Mononuclear cell (primary cell): ENCODE measurements at regions not wholly inside any gene's neighbourhood (a gene's known extent, or its start where the extent isn't known, plus 50 kb on each side); places are given as distances from the start of the nearest gene placed in this dataset.

Experiments used
- H3K27me3 ChIP-seq: 2 replicates; pipeline ENCODE4 v1.6.0; 2011; ENCODE audit warnings: low read length, control low read depth; ENCODE audit not compliant: insufficient read depth
- H3K4me1 ChIP-seq: 2 replicates; pipeline ENCODE4 v1.5.1; 2011; ENCODE audit warnings: mild to moderate bottlenecking, low read length, control low read depth; ENCODE audit not compliant: insufficient read depth
- H3K4me3 ChIP-seq: 2 replicates; pipeline ENCODE4 v1.5.1; 2011; ENCODE audit warnings: mild to moderate bottlenecking, low read length, moderate library complexity
- H3K9me3 ChIP-seq: 2 replicates; pipeline ENCODE4 v1.5.1; 2011; ENCODE audit warnings: low read depth, mild to moderate bottlenecking, control low read depth, low read length

DNA sequence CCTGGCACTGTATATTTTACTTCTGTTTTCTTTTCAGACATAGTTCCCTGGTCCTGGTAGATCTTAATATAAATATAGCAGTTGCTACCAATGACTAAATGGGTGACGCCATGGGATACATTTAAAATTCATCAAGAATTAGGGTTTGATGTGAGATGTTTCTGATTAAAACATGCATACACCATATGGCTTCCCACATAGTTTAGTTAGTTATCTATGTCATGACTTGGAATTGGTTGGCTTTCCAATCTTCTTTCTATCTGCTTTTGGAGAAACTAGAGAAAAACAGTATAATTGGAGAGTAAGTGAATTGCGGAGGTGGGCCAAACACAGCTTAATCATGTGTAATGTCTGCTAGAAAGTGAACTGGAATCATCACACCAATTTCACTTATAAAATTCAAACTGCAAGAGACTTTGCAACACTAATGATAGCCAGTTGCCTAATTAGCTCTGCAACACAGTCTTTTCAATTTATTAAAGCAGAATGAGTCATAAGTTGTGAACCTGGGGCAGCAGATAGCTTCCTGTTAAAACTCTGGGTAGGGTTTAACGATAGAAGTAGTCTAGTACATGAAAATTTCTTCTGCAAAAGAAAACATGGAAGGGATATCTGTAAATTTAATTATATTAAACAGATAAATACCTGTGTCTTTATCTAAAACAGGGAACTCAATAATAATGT, 295.2 kb downstream of the SLC16A7 start:
- Histone ChIP-seq H3K4me1 (no peaks in the 10 kb centered on the region), H3K27me3 (no peaks in the 10 kb centered on the region), H3K4me3 (no peak overlapping the region), H3K9me3 (no peaks in the 10 kb centered on the region)

DNA sequence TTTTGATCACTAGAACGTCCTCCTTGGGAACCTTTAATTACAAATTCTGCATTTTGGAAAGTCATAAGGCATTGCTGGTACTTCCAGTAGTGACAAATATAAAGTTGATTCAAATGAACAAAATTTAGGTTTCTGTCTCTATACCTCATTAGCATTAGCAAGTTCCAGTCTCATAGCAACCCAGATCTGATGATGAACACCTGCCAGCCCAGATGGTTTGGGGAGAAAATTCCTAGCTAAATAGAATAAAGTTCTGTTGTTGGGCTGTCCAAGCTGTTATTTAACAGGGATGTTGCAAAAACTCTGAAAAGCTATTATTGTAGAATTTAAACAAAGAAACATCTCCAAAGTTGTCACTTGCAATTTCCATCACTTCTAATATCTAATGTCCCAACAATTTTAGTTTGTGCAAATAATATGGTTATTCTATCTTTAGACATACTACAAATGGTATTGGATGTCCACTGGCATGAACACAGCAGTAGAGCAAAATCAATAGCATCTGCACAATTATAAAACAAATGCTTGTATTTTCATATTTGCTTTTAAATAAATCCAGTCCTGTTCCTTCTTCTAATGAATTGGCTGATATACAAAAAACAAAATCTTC, 299.4 kb downstream of the SLC16A7 start:
- no peaks in the 10 kb centered on the region for H3K4me1 ChIP-seq
- H3K4me3 ChIP-seq: no peak overlapping the region
- no peaks in the 10 kb centered on the region for H3K9me3 ChIP-seq
- no peaks in the 10 kb centered on the region for H3K27me3 ChIP-seq

DNA sequence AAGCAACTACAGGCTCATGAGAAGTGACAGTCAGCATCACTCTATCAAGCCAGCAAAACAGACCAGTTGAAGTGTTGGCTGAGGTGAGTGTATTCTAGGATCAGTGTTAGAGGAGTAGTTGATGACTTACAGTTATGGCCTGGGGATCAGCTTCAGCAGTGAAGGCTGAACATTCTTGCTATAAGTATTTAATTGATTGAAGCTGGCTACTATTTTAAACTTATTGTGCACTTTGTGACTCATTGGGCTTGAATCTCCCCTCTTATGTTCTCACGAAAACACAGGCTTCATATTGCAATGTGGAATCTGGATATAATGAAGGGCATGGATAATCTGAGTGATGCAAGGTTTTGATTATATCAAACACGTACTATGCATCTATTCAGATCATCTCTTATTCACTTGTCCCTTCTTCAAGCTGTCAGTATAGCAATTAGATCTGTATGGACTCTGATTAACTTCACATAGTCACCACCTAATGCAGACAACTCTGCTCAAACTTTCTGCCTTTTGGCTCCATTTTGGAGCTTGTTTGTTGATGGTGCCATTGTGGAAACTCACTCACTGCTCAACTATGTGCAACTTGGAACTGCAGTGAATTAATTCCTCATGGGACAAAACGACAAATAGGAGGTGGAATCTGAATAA, 309.2 kb downstream of the SLC16A7 start:
- H3K4me1 ChIP-seq: no peaks in the 10 kb centered on the region
- no peaks in the 10 kb centered on the region for H3K27me3 ChIP-seq
- H3K4me3 ChIP-seq: no peak overlapping the region
- H3K9me3 ChIP-seq: peaks cover 7% of the 10 kb centered on the region

DNA sequence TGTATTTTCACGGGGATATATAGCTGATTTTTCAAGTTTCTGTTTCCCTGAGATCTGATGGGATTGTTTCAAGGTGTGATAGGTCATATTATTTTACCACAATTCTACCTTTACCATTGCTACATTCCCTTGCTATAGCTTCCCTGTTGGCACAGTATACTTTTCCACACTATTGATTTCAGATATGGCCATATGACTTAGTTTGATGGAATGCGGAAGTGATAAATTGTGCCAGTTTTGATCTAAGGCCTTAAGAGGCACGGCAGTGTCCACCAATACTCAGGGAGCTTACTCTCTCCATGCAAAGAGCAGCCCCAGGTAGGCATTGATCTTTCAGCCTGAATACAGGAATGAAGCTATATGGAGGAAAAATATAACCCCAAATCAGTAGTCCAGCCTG, 315.7 kb downstream of the SLC16A7 start:
- Histone ChIP-seq H3K4me3 (no peak overlapping the region), H3K4me1 (no peaks in the 10 kb centered on the region), H3K9me3 (no peaks in the 10 kb centered on the region), H3K27me3 (no peaks in the 10 kb centered on the region)

DNA sequence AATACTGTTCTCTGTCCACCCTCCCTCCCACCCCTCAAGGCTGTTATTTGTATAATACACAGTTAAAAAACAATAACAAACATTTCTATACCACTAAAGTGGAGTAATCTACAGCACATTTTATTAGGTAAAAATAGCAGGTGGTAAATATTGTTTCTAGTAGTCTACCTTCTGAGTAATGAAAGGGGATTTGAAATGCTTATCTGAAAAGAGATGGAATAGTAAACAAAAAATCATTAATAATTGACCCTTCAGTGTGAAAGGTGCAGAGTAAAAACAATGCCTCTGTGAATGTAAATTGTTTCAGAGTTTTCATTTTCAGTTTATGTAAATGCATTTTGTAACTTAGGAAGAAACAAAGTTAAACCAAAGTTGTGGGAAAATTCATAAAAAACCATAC, 321.2 kb downstream of the SLC16A7 start:
- Histone ChIP-seq H3K4me3 (no peak overlapping the region), H3K4me1 (no peaks in the 10 kb centered on the region), H3K9me3 (peaks cover 15% of the 10 kb centered on the region), H3K27me3 (no peaks in the 10 kb centered on the region)

DNA sequence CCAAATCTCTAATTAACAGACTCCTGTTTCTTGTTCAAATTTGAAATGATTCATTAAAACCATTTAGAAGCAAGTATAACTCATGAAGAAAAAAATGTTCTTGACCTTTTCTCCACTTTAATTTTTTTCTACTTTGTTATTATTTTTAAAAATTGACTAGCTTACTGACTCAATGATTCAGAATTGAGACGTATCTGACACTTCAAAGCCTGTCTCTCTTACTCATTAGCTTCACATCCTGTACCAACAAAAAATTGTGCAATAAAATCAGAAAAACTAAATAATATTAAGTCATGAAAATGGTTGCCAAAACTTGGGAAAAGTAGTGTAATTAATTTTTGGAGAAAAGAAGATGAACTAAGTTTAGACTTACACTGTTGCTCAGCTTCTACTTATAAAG, 331.2 kb downstream of the SLC16A7 start:
- H3K9me3 ChIP-seq: peaks cover 4% of the 10 kb centered on the region
- H3K4me1 ChIP-seq: no peaks in the 10 kb centered on the region
- no peak overlapping the region for H3K4me3 ChIP-seq
- H3K27me3 ChIP-seq: no peaks in the 10 kb centered on the region

DNA sequence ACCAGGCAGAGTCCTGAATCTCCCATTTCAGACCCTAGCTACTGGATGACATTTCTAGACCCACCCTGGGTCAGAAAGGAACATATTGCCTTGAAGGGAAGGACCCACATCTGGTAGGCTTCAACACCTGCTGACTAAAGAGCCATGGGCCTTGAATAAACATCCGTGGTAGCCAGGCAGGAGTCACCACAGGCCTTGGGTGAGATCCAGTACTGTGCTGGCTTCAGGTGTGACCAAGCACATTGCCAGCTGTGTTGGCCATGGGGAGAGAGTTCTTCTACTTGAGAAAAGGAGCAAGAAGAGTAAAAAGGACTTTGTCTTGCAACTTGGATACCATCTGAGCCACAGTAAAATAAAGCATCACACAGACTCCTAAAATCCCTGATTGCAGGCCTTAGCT, 332.6 kb downstream of the SLC16A7 start:
- Histone ChIP-seq H3K27me3 (no peaks in the 10 kb centered on the region), H3K4me1 (no peaks in the 10 kb centered on the region), H3K4me3 (no peak overlapping the region), H3K9me3 (peaks cover 2% of the 10 kb centered on the region)

DNA sequence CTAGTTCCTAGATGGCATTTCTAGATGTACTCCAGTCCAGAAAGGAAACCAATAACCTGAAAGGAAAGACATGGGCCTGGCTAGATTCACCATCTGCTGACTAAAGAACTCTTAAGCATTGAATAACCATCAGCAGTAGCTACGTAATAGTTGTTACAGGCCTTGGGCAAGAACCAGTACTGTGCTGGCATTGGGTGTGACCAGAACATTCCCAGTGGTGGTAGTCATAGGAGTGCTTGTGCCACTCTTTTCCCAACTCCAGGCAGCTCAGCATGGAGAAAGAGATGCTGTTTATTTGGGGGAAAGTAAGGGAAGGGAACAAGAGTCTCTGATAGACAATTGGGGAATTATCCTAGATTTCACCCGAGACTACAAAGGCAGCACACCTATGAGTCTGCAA, 333.3 kb downstream of the SLC16A7 start:
- no peaks in the 10 kb centered on the region for H3K9me3 ChIP-seq
- no peak overlapping the region for H3K4me3 ChIP-seq
- no peaks in the 10 kb centered on the region for H3K4me1 ChIP-seq
- no peaks in the 10 kb centered on the region for H3K27me3 ChIP-seq

DNA sequence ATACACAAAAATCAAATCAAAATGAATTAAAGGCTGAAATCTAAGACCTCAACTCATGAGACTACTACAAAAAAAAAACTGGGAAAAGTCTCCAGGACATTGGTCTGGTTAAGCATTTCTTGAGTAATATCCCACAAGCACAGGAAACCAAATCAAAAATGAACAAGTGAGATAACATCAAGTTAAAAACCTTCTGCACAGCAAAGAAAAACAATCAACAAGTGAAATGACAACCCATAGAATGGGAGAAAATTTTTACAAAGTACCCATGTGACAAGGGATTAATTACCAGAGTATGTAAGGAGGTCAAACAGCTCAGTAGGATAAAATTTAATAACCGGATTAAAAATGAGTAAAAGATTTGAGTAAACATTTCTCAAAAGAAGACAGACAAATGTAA, 338.7 kb downstream of the SLC16A7 start:
- no peaks in the 10 kb centered on the region for H3K27me3 ChIP-seq
- H3K4me3 ChIP-seq: no peak overlapping the region
- H3K9me3 ChIP-seq: no peaks in the 10 kb centered on the region
- H3K4me1 ChIP-seq: no peaks in the 10 kb centered on the region

DNA sequence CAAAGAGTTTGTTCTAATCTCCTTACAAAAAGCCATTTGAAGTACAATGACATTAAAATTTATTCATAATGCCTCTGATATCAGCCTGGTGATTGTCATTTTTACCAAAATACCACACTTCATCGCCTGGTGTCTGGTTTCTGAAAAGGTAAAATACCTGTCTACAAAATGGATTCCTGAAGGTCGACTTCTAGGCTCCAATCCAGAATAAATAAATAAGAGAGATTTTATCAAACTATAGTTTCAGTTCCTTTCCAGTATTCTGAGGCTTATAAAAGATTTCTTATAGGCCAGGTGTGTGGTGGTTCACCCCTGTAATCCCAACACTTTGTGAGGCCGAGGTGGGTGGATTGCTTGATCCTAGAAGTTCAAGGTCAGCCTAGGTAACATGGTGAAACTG, 340.7 kb downstream of the SLC16A7 start:
- H3K27me3 ChIP-seq: no peaks in the 10 kb centered on the region
- H3K4me1 ChIP-seq: no peaks in the 10 kb centered on the region
- no peaks in the 10 kb centered on the region for H3K9me3 ChIP-seq
- H3K4me3 ChIP-seq: no peak overlapping the region

DNA sequence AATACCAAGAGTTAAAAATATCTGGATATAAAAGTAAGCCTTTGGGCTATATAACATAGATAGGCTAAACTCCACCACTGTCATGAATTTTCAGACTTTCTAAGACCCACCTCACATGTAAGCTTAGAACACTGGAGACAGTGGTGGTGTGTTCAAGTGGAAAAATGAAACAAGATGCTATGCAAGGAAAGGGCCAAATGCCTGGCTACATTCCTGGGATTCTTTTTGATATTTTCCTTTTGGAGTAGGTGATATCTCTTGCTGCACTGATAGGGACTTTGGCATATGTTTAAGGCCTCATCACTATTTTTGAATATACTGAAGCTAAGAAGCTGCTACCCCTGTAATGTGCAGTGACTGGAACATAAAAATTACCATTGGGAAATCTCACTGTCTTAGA, 341.3 kb downstream of the SLC16A7 start:
- H3K9me3 ChIP-seq: no peaks in the 10 kb centered on the region
- H3K27me3 ChIP-seq: no peaks in the 10 kb centered on the region
- H3K4me3 ChIP-seq: no peak overlapping the region
- no peaks in the 10 kb centered on the region for H3K4me1 ChIP-seq

DNA sequence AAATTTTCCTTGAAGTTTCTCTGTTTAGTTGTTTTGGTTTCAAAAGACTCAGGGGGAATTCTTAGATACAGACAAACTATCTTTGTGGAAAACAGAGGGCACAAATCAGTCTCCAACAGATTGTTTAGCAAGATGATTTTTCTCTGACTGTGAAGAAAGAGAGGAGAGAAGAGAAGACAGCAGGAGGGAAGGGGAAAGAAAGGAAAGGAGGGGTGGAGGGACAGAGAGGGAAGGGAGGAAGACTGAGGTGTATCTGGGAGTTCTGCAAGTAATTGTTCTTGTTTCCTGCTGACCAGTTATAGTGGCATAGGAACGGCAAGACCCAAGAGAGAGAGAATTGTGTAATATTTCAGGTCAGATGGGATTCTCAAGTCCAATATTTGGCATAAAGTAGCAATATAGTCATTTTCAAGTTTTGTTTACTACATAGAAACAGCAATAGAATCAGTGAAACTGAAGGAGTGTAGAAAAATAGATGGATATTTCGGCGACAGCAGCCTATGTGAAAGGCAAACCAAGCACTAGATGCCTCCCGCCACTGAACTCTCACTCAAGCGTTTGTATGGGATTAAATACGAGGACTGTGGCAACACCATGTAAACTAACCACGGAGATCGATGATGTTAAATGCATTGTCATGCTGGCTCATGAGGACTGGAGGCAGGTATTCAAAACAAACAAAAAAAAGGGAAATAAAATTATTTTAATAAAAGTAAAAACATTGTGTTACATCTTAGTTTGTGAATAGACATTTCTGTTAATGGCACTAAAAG, 342.5 kb downstream of the SLC16A7 start:
- Histone ChIP-seq H3K27me3 (no peaks in the 10 kb centered on the region), H3K4me1 (no peaks in the 10 kb centered on the region), H3K4me3 (no peak overlapping the region), H3K9me3 (no peaks in the 10 kb centered on the region)

DNA sequence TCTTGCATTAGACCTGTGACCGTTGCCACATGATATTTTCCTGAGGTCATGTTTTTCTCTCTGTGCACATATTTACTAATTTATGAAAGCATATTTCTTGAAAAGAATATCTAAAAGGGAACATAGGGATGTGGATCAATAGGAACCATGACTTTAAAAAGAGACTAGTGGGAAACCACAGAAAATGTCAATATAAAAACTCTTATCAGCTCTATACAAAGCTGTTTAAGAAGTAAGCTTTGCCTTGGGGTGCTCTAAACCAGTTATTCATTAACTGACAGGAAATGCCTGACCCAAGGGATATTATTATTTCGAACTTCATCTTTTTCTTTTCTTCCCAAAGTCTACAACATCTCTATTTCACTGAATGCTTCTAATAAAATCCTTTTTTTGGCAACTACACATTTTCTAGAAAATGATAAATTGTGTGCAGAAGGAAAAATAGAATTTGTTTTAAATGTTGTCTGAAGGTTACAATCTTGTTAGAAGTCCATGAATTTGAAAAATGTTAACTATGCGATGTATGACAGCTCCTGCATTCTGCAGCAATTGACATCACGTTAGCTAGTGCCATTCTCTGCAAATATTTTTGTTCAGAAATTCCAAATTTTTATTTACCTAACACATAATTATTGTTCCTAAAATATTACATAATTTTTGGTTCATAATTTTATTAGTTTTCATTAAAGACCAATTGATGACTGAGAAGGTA, 345.0 kb downstream of the SLC16A7 start:
- Histone ChIP-seq H3K4me3 (no peak overlapping the region), H3K9me3 (no peaks in the 10 kb centered on the region), H3K27me3 (no peaks in the 10 kb centered on the region), H3K4me1 (no peaks in the 10 kb centered on the region)

DNA sequence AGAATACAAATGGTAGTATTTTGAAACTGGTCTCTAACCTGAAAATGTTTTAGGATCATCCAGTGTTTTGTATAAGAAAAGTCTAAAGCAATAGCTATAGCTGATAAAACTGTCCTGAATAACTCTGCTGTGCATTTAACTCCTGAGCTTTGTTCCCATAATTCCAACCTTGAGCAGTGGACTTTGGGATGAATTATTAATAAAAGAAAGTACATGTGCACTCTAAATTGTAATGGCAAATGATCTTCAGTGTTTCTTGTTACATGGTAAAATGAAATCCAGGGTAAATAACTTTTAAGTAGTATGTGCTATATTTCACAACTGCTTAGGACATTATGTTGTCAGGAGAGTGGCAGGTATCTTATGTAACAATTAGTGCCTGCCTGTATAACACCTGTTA, 345.6 kb downstream of the SLC16A7 start:
- H3K4me1 ChIP-seq: no peaks in the 10 kb centered on the region
- no peak overlapping the region for H3K4me3 ChIP-seq
- no peaks in the 10 kb centered on the region for H3K9me3 ChIP-seq
- no peaks in the 10 kb centered on the region for H3K27me3 ChIP-seq

DNA sequence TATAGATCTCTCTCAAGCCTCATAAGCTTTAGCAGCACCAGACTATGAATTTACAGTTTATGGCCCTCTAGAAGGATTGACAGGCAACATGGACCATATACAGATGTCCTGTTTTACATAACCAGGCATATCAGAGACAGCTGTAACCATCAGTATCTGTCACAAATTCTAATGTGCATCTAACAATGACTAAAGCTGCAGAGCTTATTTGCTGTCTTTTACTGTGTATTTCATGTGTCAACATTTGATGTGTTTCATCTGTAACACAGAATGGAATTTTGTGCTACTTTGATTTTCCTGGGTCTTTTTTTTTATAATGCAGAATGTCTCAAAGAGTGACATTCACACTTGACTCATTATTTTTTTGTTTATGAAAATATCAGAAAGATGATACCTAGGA, 348.3 kb downstream of the SLC16A7 start:
- no peaks in the 10 kb centered on the region for H3K4me1 ChIP-seq
- no peak overlapping the region for H3K4me3 ChIP-seq
- no peaks in the 10 kb centered on the region for H3K27me3 ChIP-seq
- H3K9me3 ChIP-seq: no peaks in the 10 kb centered on the region
